ENCODE measurements at regions not wholly inside any gene's neighbourhood (a gene's known extent, or its start where the extent isn't known, plus 50 kb on each side); places are given as distances from the start of the nearest gene placed in this dataset.

GRCh38 chr1:30323841-30324240, 399.5 kb downstream of the MATN1 start:
- DNase-seq (ENCODE audit: insufficient read length, low spot score) (no peak), FAIRE-seq (no peak)
- no peak for TF ChIP-seq POLR2A (IDR thresholded peaks at IDR 0.05; ENCODE audit: low read depth, low read length)

- FAIRE-seq: no peak
- DNase-seq (ENCODE audit: insufficient read length, low spot score): no peak
- TF ChIP-seq POLR2A (IDR thresholded peaks at IDR 0.05; ENCODE audit: low read depth, low read length): no peak
Observed at GRCh38 chr1:30323352-30323751, 400.0 kb downstream of the MATN1 start.

GRCh38 chr1:30322859-30323257, 400.5 kb downstream of the MATN1 start:
- no peak for DNase-seq (ENCODE audit: insufficient read length, low spot score)
- no peak for FAIRE-seq
- TF ChIP-seq POLR2A (IDR thresholded peaks at IDR 0.05; ENCODE audit: low read depth, low read length): no peak

- DNase-seq (ENCODE audit: insufficient read length, low spot score): no peak
- TF ChIP-seq POLR2A (IDR thresholded peaks at IDR 0.05; ENCODE audit: low read depth, low read length): no peak
- no peak for FAIRE-seq
Observed at GRCh38 chr1:30321996-30322858, 401.2 kb downstream of the MATN1 start.

- FAIRE-seq: no peak
- no peak for DNase-seq (ENCODE audit: insufficient read length, low spot score)
- TF ChIP-seq POLR2A (IDR thresholded peaks at IDR 0.05; ENCODE audit: low read depth, low read length): no peak
Observed at GRCh38 chr1:30321246-30321910, 402.0 kb downstream of the MATN1 start.

GRCh38 chr1:30320581-30320890, 402.8 kb downstream of the MATN1 start:
- TF ChIP-seq POLR2A (IDR thresholded peaks at IDR 0.05; ENCODE audit: low read depth, low read length): no peak
- FAIRE-seq (no peak), DNase-seq (ENCODE audit: insufficient read length, low spot score) (no peak)

DNA sequence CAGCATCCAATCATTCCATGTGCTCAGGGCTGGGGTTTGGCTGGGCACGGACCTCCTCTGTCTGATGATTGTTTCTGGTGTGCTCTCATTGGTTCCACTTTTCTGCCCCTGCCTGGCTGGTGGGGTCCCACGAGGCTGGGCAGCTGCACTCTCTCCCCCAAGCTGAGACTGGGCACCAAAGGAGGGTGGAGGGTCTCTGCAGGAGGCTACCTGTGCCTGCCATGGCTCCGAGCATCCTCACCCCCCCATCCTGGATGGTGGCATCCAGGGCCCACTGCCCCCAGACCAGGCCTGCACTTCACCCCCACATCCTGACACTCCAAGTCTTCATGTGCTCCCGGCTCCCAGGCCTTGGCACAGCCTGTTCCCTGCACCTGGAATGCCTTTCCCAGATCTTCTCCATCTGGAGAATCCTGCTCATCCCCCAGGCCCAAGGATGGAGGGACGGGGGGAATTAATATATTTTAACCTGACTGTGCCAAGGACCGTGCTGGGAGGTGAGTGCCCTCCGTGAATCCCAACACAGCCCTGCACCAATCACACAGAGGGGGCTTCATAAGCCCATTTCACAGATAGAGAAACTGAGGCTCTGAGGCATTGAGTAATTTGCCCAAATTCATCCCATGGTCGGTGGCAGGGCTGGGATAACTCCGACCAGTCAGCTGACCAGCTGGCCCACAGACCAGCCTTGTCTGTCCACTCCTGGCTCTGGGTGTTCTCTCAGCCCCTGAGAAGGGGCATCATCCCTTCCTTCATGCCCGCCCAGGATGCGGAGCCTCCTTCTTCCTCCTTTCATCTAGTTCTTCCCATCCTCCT, 403.4 kb downstream of the MATN1 start:
- DNase-seq (ENCODE audit: insufficient read length, low spot score) (no peak), FAIRE-seq (no peak)
- TF ChIP-seq POLR2A (IDR thresholded peaks at IDR 0.05; ENCODE audit: low read depth, low read length): no peak

GRCh38 chr1:30318864-30319718, 404.3 kb downstream of the MATN1 start:
- FAIRE-seq: no peak
- no peak for TF ChIP-seq POLR2A (IDR thresholded peaks at IDR 0.05; ENCODE audit: low read depth, low read length)
- no peak for DNase-seq (ENCODE audit: insufficient read length, low spot score)

- FAIRE-seq (no peak), DNase-seq (ENCODE audit: insufficient read length, low spot score) (no peak)
- no peak for TF ChIP-seq POLR2A (IDR thresholded peaks at IDR 0.05; ENCODE audit: low read depth, low read length)
Observed at GRCh38 chr1:30318413-30318812, 405.0 kb downstream of the MATN1 start.

GRCh38 chr1:30317921-30318320, 405.5 kb downstream of the MATN1 start:
- no peak for DNase-seq (ENCODE audit: insufficient read length, low spot score)
- FAIRE-seq: no peak
- no peak for TF ChIP-seq POLR2A (IDR thresholded peaks at IDR 0.05; ENCODE audit: low read depth, low read length)

DNA sequence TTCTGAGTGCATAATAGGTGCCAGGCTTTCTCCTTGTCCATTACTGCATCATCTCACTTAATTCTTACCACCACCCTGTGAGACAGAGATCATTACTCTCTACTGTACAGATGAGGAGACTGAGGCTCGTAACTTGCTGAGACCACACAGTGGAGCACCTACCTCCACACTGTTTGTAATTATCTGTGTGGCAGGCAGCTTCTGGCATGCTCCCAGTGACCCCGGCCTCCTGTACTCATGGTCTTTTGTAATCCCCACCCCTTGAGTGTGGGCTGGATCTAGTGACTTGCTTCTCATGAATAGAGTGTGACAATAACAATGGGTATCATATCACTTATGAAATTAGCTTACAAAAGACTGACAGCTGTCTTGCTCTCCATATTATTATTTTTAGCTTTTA, 407.3 kb downstream of the MATN1 start:
- no peak for TF ChIP-seq POLR2A (IDR thresholded peaks at IDR 0.05; ENCODE audit: low read depth, low read length)
- FAIRE-seq: no peak
- DNase-seq (ENCODE audit: insufficient read length, low spot score): no peak

DNA sequence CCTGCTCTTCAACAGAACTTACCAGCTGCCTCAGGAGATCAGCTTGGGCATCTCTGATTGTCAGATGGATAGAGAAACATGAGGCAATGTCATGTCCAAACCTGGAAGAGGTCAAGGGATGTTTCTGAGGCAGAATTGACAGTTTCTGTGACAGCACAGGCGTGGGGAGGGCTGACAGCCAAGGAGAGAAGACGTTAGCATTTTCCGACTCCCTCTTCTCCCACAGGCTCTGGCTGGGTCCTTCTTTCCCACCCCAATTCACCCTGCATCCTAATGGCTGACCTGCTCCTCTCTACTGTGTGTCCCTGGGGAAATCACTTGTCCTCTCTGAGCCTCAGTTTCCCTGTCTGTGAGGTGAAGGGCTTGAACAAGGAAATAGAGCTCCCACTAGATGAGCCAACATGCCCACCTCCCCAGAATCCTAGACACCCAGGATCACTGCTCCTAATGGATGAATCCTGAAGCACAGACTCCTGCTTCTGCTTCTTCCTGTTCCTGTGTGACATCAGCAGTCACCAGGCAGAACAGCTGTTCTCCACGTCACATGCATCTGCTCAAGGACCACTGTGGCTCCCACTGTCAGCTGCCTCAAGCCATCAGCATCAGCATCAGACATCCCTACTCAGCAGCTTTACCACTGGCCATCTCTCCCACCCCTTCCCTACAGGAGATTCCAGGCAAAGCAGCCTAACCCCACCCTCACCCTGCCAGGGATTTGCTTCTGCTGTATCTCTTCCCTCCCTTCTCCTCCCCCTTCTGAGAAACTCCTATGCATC, 408.0 kb downstream of the MATN1 start:
- FAIRE-seq (no peak), DNase-seq (ENCODE audit: insufficient read length, low spot score) (no peak)
- no peak for TF ChIP-seq POLR2A (IDR thresholded peaks at IDR 0.05; ENCODE audit: low read depth, low read length)

GRCh38 chr1:30314591-30314990, 408.8 kb downstream of the MATN1 start:
- FAIRE-seq: no peak
- no peak for TF ChIP-seq POLR2A (IDR thresholded peaks at IDR 0.05; ENCODE audit: low read depth, low read length)
- DNase-seq (ENCODE audit: insufficient read length, low spot score): no peak

All from H54 (cell line).